ENCODE measurements at regions not wholly inside any gene's neighbourhood (a gene's known extent, or its start where the extent isn't known, plus 50 kb on each side); places are given as distances from the start of the nearest gene placed in this dataset.

- TF ChIP-seq EZH2 (IDR thresholded peaks at IDR 0.05; ENCODE audit: low read depth): no peak
- no peak for TF ChIP-seq CTCF (conservative IDR thresholded peaks at IDR 0.05)
- no peaks in the 10 kb centered on the region for H3K36me3 ChIP-seq (ENCODE audit: low read depth)
- no TSS peak for BruUV-seq (replicated peaks)
- no peak overlapping the region for H3K4me3 ChIP-seq
- no peak overlapping the region for H3K27ac ChIP-seq
- no peaks in the 10 kb centered on the region for H3K9me2 ChIP-seq (ENCODE audit: insufficient read depth)
- no peaks in the 10 kb centered on the region for H3K27me3 ChIP-seq (ENCODE audit: insufficient read depth, low read depth)
- DNase-seq: no peak
- no peaks in the 10 kb centered on the region for H3F3A ChIP-seq (ENCODE audit: insufficient read depth, low read depth)
- H3K9me3 ChIP-seq (ENCODE audit: insufficient read depth, low read depth): no peaks in the 10 kb centered on the region
- intact Hi-C loops (cut with micrococcal nuclease; ENCODE audit: unreplicated experiment): no loop called here
- no peak overlapping the region for H2AFZ ChIP-seq
- no peaks in the 10 kb centered on the region for H3K79me2 ChIP-seq (ENCODE audit: low read depth)
- H3K4me1 ChIP-seq (replicated peaks; ENCODE audit: insufficient read depth): no peaks in the 10 kb centered on the region
- ChIA-PET CTCF (interaction anchor here (0.6 kb wide), 1 partner anchor 569 kb away, joined by 3 read pairs; no protein-coding TSS in a partner anchor), POLR2A (ENCODE audit: unreplicated experiment) (interaction anchor here (0.5 kb wide), 1 partner anchor 77 kb away, joined by 3 read pairs; no protein-coding TSS in a partner anchor)
- no peaks in the 10 kb centered on the region for H4K20me1 ChIP-seq (ENCODE audit: insufficient read depth)
- H3K4me2 ChIP-seq: no peak overlapping the region
Observed at GRCh38 chr5:60369391-60369790, 330.6 kb downstream of the DEPDC1B start.

- TF ChIP-seq CTCF (conservative IDR thresholded peaks at IDR 0.05) (no peak), EZH2 (IDR thresholded peaks at IDR 0.05; ENCODE audit: low read depth) (no peak)
- no peaks in the 10 kb centered on the region for H3K9me2 ChIP-seq (ENCODE audit: insufficient read depth)
- DNase-seq: no peak
- no TSS peak for BruUV-seq (replicated peaks)
- intact Hi-C loops (cut with micrococcal nuclease; ENCODE audit: unreplicated experiment): no loop called here
- no peak overlapping the region for H3K27ac ChIP-seq
- CTCF ChIA-PET: no interaction called here
- no peaks in the 10 kb centered on the region for H3K27me3 ChIP-seq (ENCODE audit: insufficient read depth, low read depth)
- no peak overlapping the region for H3K4me2 ChIP-seq
- H3K36me3 ChIP-seq (ENCODE audit: low read depth): no peaks in the 10 kb centered on the region
- no peaks in the 10 kb centered on the region for H3K9me3 ChIP-seq (ENCODE audit: insufficient read depth, low read depth)
- no peaks in the 10 kb centered on the region for H3K79me2 ChIP-seq (ENCODE audit: low read depth)
- H3F3A ChIP-seq (ENCODE audit: insufficient read depth, low read depth): no peaks in the 10 kb centered on the region
- no peak overlapping the region for H3K4me3 ChIP-seq
- no peaks in the 10 kb centered on the region for H4K20me1 ChIP-seq (ENCODE audit: insufficient read depth)
- POLR2A ChIA-PET (ENCODE audit: unreplicated experiment): no interaction called here
- H2AFZ ChIP-seq: no peak overlapping the region
- no peaks in the 10 kb centered on the region for H3K4me1 ChIP-seq (replicated peaks; ENCODE audit: insufficient read depth)
Observed at GRCh38 chr5:60368100-60368499, 331.9 kb downstream of the DEPDC1B start.

- H3K27me3 ChIP-seq (ENCODE audit: insufficient read depth, low read depth): no peaks in the 10 kb centered on the region
- no peaks in the 10 kb centered on the region for H3K79me2 ChIP-seq (ENCODE audit: low read depth)
- no peaks in the 10 kb centered on the region for H3K36me3 ChIP-seq (ENCODE audit: low read depth)
- H3F3A ChIP-seq (ENCODE audit: insufficient read depth, low read depth): no peaks in the 10 kb centered on the region
- no peaks in the 10 kb centered on the region for H3K4me1 ChIP-seq (replicated peaks; ENCODE audit: insufficient read depth)
- no TSS peak for BruUV-seq (replicated peaks)
- no peaks in the 10 kb centered on the region for H4K20me1 ChIP-seq (ENCODE audit: insufficient read depth)
- H3K9me2 ChIP-seq (ENCODE audit: insufficient read depth): no peaks in the 10 kb centered on the region
- H2AFZ ChIP-seq: no peak overlapping the region
- no peak overlapping the region for H3K4me3 ChIP-seq
- intact Hi-C loops (cut with micrococcal nuclease; ENCODE audit: unreplicated experiment): no loop called here
- H3K27ac ChIP-seq: no peak overlapping the region
- no peaks in the 10 kb centered on the region for H3K9me3 ChIP-seq (ENCODE audit: insufficient read depth, low read depth)
- DNase-seq: no peak
- no peak overlapping the region for H3K4me2 ChIP-seq
- no peak for TF ChIP-seq EZH2 (IDR thresholded peaks at IDR 0.05; ENCODE audit: low read depth)
- no peak for TF ChIP-seq CTCF (conservative IDR thresholded peaks at IDR 0.05)
- ChIA-PET POLR2A (ENCODE audit: unreplicated experiment) (no interaction called here), CTCF (no interaction called here)
Observed at GRCh38 chr5:60366489-60366888, 333.5 kb downstream of the DEPDC1B start.
